MM.1S (cell line): ENCODE measurements at regions not wholly inside any gene's neighbourhood (a gene's known extent, or its start where the extent isn't known, plus 50 kb on each side); places are given as distances from the start of the nearest gene placed in this dataset.
"Not testable (repeated sequence)": the region's sequence is repeated elsewhere in the genome, so short reads cannot be mapped to it uniquely, and the experiment has no call there.

Experiments used
- DNase-seq: peaks from one replicate; pipeline ENCODE4 v3.0.0-alpha.2; 2015
- H2AFZ ChIP-seq: fragments of 300-600 bp; sonication (generic); 2 replicates; pipeline ENCODE4 v1.6.0; 2016; ENCODE audit warnings: antibody characterized with exemption, low read length
- H3F3A ChIP-seq: fragments of 300-600 bp; sonication (generic); 2 replicates; pipeline ENCODE4 v1.6.1; 2016; ENCODE audit warnings: mild to moderate bottlenecking, antibody characterized with exemption, low read length, moderate library complexity, mixed read lengths; ENCODE audit not compliant: insufficient read depth
- H3K27ac ChIP-seq: fragments of 300-600 bp; sonication (generic); 2 replicates; pipeline ENCODE4 v1.5.1; 2016; ENCODE audit warnings: mild to moderate bottlenecking, low read length
- H3K27me3 ChIP-seq: fragments of 300-600 bp; sonication (generic); replicated peaks from 2 replicates; pipeline ENCODE4 v1.6.0; 2016; ENCODE audit warnings: low read length; ENCODE audit not compliant: insufficient read depth
- H3K36me3 ChIP-seq: fragments of 300-600 bp; sonication (generic); replicated peaks from 2 replicates; pipeline ENCODE4 v1.6.1; 2016; ENCODE audit warnings: mild to moderate bottlenecking, low read length, mixed read lengths; ENCODE audit not compliant: insufficient read depth
- H3K4me1 ChIP-seq: fragments of 300-600 bp; sonication (generic); 2 replicates; pipeline ENCODE4 v1.6.1; 2016; ENCODE audit warnings: low read length, mixed read lengths
- H3K4me2 ChIP-seq: fragments of 300-600 bp; sonication (generic); 2 replicates; pipeline ENCODE4 v1.6.0; 2016; ENCODE audit warnings: low read depth, low read length
- H3K4me3 ChIP-seq: fragments of 300-600 bp; sonication (generic); 2 replicates; pipeline ENCODE4 v1.5.1; 2016; ENCODE audit warnings: low read length, mixed read lengths
- H3K79me2 ChIP-seq: fragments of 300-600 bp; sonication (generic); 2 replicates; pipeline ENCODE4 v1.6.1; 2016; ENCODE audit warnings: mixed run types, low read length, mixed read lengths
- H3K9ac ChIP-seq: fragments of 300-600 bp; sonication (generic); 2 replicates; pipeline ENCODE4 v1.6.1; 2016; ENCODE audit warnings: low read length, mixed read lengths
- H3K9me2 ChIP-seq: fragments of 300-600 bp; sonication (generic); replicated peaks from 2 replicates; pipeline ENCODE4 v1.6.1; 2016; ENCODE audit warnings: mild to moderate bottlenecking, low read length, mixed read lengths; ENCODE audit not compliant: insufficient read depth
- H3K9me3 ChIP-seq: fragments of 300-600 bp; sonication (generic); replicated peaks from 2 replicates; pipeline ENCODE4 v1.6.1; 2016; ENCODE audit warnings: mild to moderate bottlenecking, low read length, mixed read lengths; ENCODE audit not compliant: insufficient read depth
- H4K20me1 ChIP-seq: fragments of 300-600 bp; sonication (generic); 2 replicates; pipeline ENCODE4 v1.6.1; 2016; ENCODE audit warnings: mild to moderate bottlenecking, low read length, moderate library complexity, mixed read lengths; ENCODE audit not compliant: insufficient read depth
- EZH2 ChIP-seq: fragments of 300-600 bp; sonication (generic); optimal IDR thresholded peaks from 2 replicates; pipeline ENCODE3; 2017; ENCODE audit warnings: low read depth, mild to moderate bottlenecking, antibody characterized with exemption, low read length, mixed read lengths
- EZH2phosphoT487 ChIP-seq: fragments of 300-600 bp; sonication (generic); IDR thresholded peaks from 2 replicates; pipeline ENCODE4 v1.6.1; 2018; ENCODE audit warnings: antibody characterized with exemption, low read length
- TF ChIP-seq, protein P1 (sequence below): fragments of 300-600 bp; sonication (generic); IDR thresholded peaks from 2 replicates; pipeline ENCODE4 v1.5.1; 2016; ENCODE audit warnings: antibody characterized with exemption, low read length, mixed read lengths

- Histone ChIP-seq H2AFZ (no peak overlapping the region), H3K36me3 (no peaks in the 10 kb centered on the region), H3K9me3 (no peaks in the 10 kb centered on the region), H3K4me3 (no peak overlapping the region), H3F3A (no peaks in the 10 kb centered on the region), H3K27ac (no peak overlapping the region), H3K9me2 (no peaks in the 10 kb centered on the region), H3K4me2 (no peak overlapping the region), H3K27me3 (no peaks in the 10 kb centered on the region), H3K79me2 (no peaks in the 10 kb centered on the region), H3K4me1 (no peaks in the 10 kb centered on the region), H4K20me1 (no peaks in the 10 kb centered on the region), H3K9ac (no peak overlapping the region)
- DNase-seq, result no peak
- TF ChIP-seq, protein P1, sequence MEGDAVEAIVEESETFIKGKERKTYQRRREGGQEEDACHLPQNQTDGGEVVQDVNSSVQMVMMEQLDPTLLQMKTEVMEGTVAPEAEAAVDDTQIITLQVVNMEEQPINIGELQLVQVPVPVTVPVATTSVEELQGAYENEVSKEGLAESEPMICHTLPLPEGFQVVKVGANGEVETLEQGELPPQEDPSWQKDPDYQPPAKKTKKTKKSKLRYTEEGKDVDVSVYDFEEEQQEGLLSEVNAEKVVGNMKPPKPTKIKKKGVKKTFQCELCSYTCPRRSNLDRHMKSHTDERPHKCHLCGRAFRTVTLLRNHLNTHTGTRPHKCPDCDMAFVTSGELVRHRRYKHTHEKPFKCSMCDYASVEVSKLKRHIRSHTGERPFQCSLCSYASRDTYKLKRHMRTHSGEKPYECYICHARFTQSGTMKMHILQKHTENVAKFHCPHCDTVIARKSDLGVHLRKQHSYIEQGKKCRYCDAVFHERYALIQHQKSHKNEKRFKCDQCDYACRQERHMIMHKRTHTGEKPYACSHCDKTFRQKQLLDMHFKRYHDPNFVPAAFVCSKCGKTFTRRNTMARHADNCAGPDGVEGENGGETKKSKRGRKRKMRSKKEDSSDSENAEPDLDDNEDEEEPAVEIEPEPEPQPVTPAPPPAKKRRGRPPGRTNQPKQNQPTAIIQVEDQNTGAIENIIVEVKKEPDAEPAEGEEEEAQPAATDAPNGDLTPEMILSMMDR, result no peak
- TF ChIP-seq EZH2phosphoT487 (no peak), EZH2 (no peak)
Observed at GRCh38 chr18:35905436-35905835, 67.0 kb upstream of the RMP24 start.

DNA sequence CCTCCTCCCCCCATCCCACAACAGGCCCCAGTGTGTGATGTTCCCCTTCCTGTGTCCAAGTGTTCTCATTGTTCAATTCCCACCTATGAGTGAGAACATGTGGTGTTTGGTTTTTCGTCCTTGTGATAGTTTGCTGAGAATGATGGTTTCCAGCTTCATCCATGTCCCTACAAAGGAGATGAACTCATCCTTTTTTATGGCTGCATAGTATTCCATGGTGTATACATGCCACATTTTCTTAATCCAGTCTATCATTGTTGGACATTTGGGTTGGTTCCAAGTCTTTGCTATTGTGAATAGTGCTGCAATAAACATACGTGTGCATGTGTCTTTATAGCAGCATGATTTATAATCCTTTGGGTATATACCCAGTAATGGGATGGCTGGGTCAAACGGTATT lies 66.2 kb upstream of the RMP24 start:
- H3K4me3 ChIP-seq, DNase-seq, H3K9me3 ChIP-seq, H3K27ac ChIP-seq, H4K20me1 ChIP-seq, H3K27me3 ChIP-seq, H2AFZ ChIP-seq, H3K4me1 ChIP-seq, H3K9ac ChIP-seq, H3K36me3 ChIP-seq, H3K4me2 ChIP-seq, H3F3A ChIP-seq, H3K9me2 ChIP-seq, H3K79me2 ChIP-seq: not testable (repeated sequence)

DNA sequence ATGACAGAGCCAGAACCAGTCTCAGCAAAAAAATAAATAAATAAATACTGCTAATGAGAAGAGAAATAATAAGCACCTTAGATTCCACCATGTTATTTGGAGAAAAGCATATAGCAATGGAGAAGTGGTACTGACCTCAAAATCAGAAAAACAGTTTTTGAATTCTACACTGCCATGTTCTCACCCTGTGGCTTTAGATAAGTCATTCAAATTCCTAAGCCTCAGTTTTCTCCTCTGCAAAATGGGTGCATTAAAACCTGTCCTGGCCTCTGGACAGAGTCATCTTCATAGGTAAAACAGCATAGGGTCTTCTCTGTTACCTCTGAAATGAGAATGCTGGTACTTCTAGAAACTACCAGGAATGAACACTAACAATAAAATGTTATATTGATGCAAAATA lies 62.2 kb upstream of the RMP24 start:
- H3K27ac ChIP-seq, result no peak overlapping the region
- H3K79me2 ChIP-seq, result no peaks in the 10 kb centered on the region
- no peaks in the 10 kb centered on the region for H4K20me1 ChIP-seq

GRCh38 chr18:35912332-35912731 lies 60.1 kb upstream of the RMP24 start:
- H3K36me3 ChIP-seq, result no peaks in the 10 kb centered on the region
- H3K9ac ChIP-seq, result no peak overlapping the region
- no peak overlapping the region for H3K27ac ChIP-seq
- no peaks in the 10 kb centered on the region for H3F3A ChIP-seq
- TF ChIP-seq EZH2phosphoT487 (no peak), EZH2 (no peak)
- no peaks in the 10 kb centered on the region for H3K27me3 ChIP-seq
- H3K4me2 ChIP-seq, result no peak overlapping the region
- H3K9me2 ChIP-seq, result no peaks in the 10 kb centered on the region
- no peaks in the 10 kb centered on the region for H3K4me1 ChIP-seq
- DNase-seq, result no peak
- no peaks in the 10 kb centered on the region for H4K20me1 ChIP-seq
- H3K79me2 ChIP-seq, result no peaks in the 10 kb centered on the region
- H2AFZ ChIP-seq, result no peak overlapping the region
- H3K9me3 ChIP-seq, result no peaks in the 10 kb centered on the region
- no peak overlapping the region for H3K4me3 ChIP-seq

More for the DNA sequence above, 62.2 kb upstream of the RMP24 start:
- no peak for DNase-seq
- H3K4me1 ChIP-seq, result no peaks in the 10 kb centered on the region
- H3K9ac ChIP-seq, result no peak overlapping the region
- TF ChIP-seq, protein P1, result no peak
- no peaks in the 10 kb centered on the region for H3K9me3 ChIP-seq
- no peaks in the 10 kb centered on the region for H3K36me3 ChIP-seq
- no peak overlapping the region for H2AFZ ChIP-seq
- H3K4me2 ChIP-seq, result no peak overlapping the region
- H3K9me2 ChIP-seq, result no peaks in the 10 kb centered on the region
- H3F3A ChIP-seq, result no peaks in the 10 kb centered on the region
- H3K4me3 ChIP-seq, result no peak overlapping the region
- no peaks in the 10 kb centered on the region for H3K27me3 ChIP-seq
